ENCODE measurements at regions not wholly inside any gene's neighbourhood (a gene's known extent, or its start where the extent isn't known, plus 50 kb on each side); places are given as distances from the start of the nearest gene placed in this dataset.

GRCh38 chr13:29931696-29932095, 81.3 kb upstream of the UBL3 start:
- H2AFZ ChIP-seq (ENCODE audit: low read length): no peak overlapping the region
- H3K4me1 ChIP-seq (replicated peaks in 1 of 4; ENCODE audit: control insufficient read depth in 3 of 4, insufficient read depth in 4 of 4, low read length in 3 of 4): peaks cover 0 to 12% (median 7%) of the 10 kb centered on the region in 4 experiments; a peak in 6 of 7 replicates
- no peak for FAIRE-seq
- no peaks in the 10 kb centered on the region for H4K20me1 ChIP-seq (replicated peaks in 1 of 2; ENCODE audit: control insufficient read depth in 1 of 2, insufficient read depth in 2 of 2, low read length in 2 of 2)
- H3K23ac ChIP-seq (ENCODE audit: insufficient read length): no peak overlapping the region
- no peak overlapping the region for H2BK5ac ChIP-seq (ENCODE audit: low read depth, low read length)
- no peak overlapping the region for H2AK5ac ChIP-seq (ENCODE audit: low read depth, low read length)
- no peak overlapping the region for H3K9ac ChIP-seq (replicated peaks in 1 of 4; ENCODE audit: extremely low read depth in 1 of 4, low read depth in 3 of 4, low read length in 3 of 4)
- ChIA-PET POLR2A (ENCODE audit: partially characterized antibody) (no interaction called here), CTCF (ENCODE audit: partially characterized antibody) (interaction anchor here (11.0 kb wide), 1 partner anchor 9 kb away, joined by 97 read pairs; no protein-coding TSS in a partner anchor)
- H3K4ac ChIP-seq (replicated peaks; ENCODE audit: insufficient read length, low read depth, low read length): no peak overlapping the region
- no peak overlapping the region for H3K56ac ChIP-seq (replicated peaks; ENCODE audit: insufficient read length, low read depth, low read length)
- TF ChIP-seq BCL11A (IDR thresholded peaks at IDR 0.05; ENCODE audit: low read depth in 2 of 2, low read length in 2 of 2) (no peak), SP1 (IDR thresholded peaks at IDR 0.05; ENCODE audit: low read depth, low read length) (no peak), RFX5 (IDR thresholded peaks at IDR 0.05; ENCODE audit: borderline replicate concordance, low read depth, low read length) (no peak), JUND (IDR thresholded peaks at IDR 0.05; ENCODE audit: low read length) (no peak), FOSL1 (IDR thresholded peaks at IDR 0.05; ENCODE audit: insufficient read depth, low read depth, low read length) (no peak), CHD1 (IDR thresholded peaks at IDR 0.05; ENCODE audit: low read depth, low read length) (no peak), MAX (IDR thresholded peaks at IDR 0.05) (no peak), CREB1 (IDR thresholded peaks at IDR 0.05) (no peak), TEAD4 (IDR thresholded peaks at IDR 0.05; ENCODE audit: low read depth, low read length) (no peak), ATF2 (IDR thresholded peaks at IDR 0.05; ENCODE audit: low read length) (no peak), PHF8 (conservative IDR thresholded peaks at IDR 0.05; ENCODE audit: low read depth, low read length) (no peak), NRF1 (IDR thresholded peaks at IDR 0.05; ENCODE audit: low read depth, low read length) (no peak)
- H4K5ac ChIP-seq (ENCODE audit: insufficient read length, low read depth, low read length): no peak overlapping the region
- H3K18ac ChIP-seq (ENCODE audit: extremely low read depth, low read length): no peak overlapping the region
- H3K4me3 ChIP-seq (ENCODE audit: extremely low read depth in 1 of 4, insufficient read depth in 2 of 4, low read depth in 3 of 4, low read length in 4 of 4): no peak overlapping the region
- DNase-seq (ENCODE audit: low read depth in 1 of 2, low spot score in 2 of 2): no peak
- no peak overlapping the region for H4K91ac ChIP-seq (replicated peaks; ENCODE audit: insufficient read length, low read length)
- no peak overlapping the region for H2BK12ac ChIP-seq (ENCODE audit: low read depth, low read length)
- H2BK120ac ChIP-seq (replicated peaks; ENCODE audit: low read depth, low read length): no peak overlapping the region
- no peaks in the 10 kb centered on the region for H3K79me2 ChIP-seq (ENCODE audit: control insufficient read depth in 1 of 2, insufficient read depth in 2 of 2, low read length in 2 of 2)
- H3K27me3 ChIP-seq (replicated peaks in 1 of 4; ENCODE audit: control insufficient read depth in 3 of 4, extremely low read depth in 1 of 4, insufficient read depth in 3 of 4, low read length in 3 of 4): peaks cover 0 to 2% (median 0%) of the 10 kb centered on the region in 4 experiments; a peak in 1 of 7 replicates
- H3K4me2 ChIP-seq (ENCODE audit: insufficient read depth in 1 of 2, low read depth in 2 of 2, low read length in 2 of 2): no peak overlapping the region
- no peak overlapping the region for H2BK15ac ChIP-seq (ENCODE audit: low read length)
- no peaks in the 10 kb centered on the region for H3K9me3 ChIP-seq (ENCODE audit: insufficient read depth in 2 of 2, low read depth in 1 of 2, low read length in 1 of 2)
- H3K23me2 ChIP-seq (ENCODE audit: low read depth, low read length): no peaks in the 10 kb centered on the region
- H2BK20ac ChIP-seq (ENCODE audit: low read length): no peak overlapping the region
- no peak overlapping the region for H4K8ac ChIP-seq (ENCODE audit: extremely low read depth, insufficient read depth, low read length)
- H3K14ac ChIP-seq (ENCODE audit: insufficient read length): no peak overlapping the region
- no peak overlapping the region for H3K27ac ChIP-seq (ENCODE audit: low read depth, low read length)
- H3K36me3 ChIP-seq (ENCODE audit: control insufficient read depth in 2 of 4, insufficient read depth in 4 of 4, low read length in 3 of 4): no peaks in the 10 kb centered on the region
- no peaks in the 10 kb centered on the region for H3K79me1 ChIP-seq (ENCODE audit: low read depth, low read length)
